ENCODE measurements at regions not wholly inside any gene's neighbourhood (a gene's known extent, or its start where the extent isn't known, plus 50 kb on each side); places are given as distances from the start of the nearest gene placed in this dataset.

GRCh38 chr10:61588770-61589211 lies 73.9 kb upstream of the CABCOCO1 start:
- TF ChIP-seq CTCF (IDR thresholded peaks at IDR 0.05 in 8 of 11, conservative IDR thresholded peaks at IDR 0.05 in 3 of 11) (no peak), POLR2AphosphoS5 (IDR thresholded peaks at IDR 0.05) (no peak)

All from spleen (tissue), 7 donors.